CD4-positive, alpha-beta T cell treated with Interleukin-21 for 1 hour (primary cell): ENCODE measurements at regions not wholly inside any gene's neighbourhood (a gene's known extent, or its start where the extent isn't known, plus 50 kb on each side); places are given as distances from the start of the nearest gene placed in this dataset.

Source experiments
- DNase-seq: peaks from one replicate; pipeline ENCODE4 v3.0.0-alpha.2; 2020

GRCh38 chr2:41705634-41706033, 342.2 kb upstream of the PKDCC start:
- DNase-seq: no peak

- DNase-seq: no peak
Observed at GRCh38 chr2:41706286-41706685, 341.5 kb upstream of the PKDCC start.

- no peak for DNase-seq
Observed at GRCh38 chr2:41707790-41708451, 339.9 kb upstream of the PKDCC start.

- no peak for DNase-seq
Observed at GRCh38 chr2:41709702-41710599, 337.9 kb upstream of the PKDCC start.

GRCh38 chr2:41710944-41711343, 336.9 kb upstream of the PKDCC start:
- no peak for DNase-seq

- DNase-seq: no peak
Observed at GRCh38 chr2:41711736-41712135, 336.1 kb upstream of the PKDCC start.

GRCh38 chr2:41716497-41716896, 331.3 kb upstream of the PKDCC start:
- no peak for DNase-seq

- no peak for DNase-seq
Observed at GRCh38 chr2:41717839-41718238, 330.0 kb upstream of the PKDCC start.

- DNase-seq: no peak
Observed at GRCh38 chr2:41718705-41719104, 329.1 kb upstream of the PKDCC start.

GRCh38 chr2:41719756-41720155, 328.1 kb upstream of the PKDCC start:
- no peak for DNase-seq

GRCh38 chr2:41720331-41721251, 327.2 kb upstream of the PKDCC start:
- DNase-seq: no peak

GRCh38 chr2:41722668-41723369, 325.0 kb upstream of the PKDCC start:
- DNase-seq: no peak

GRCh38 chr2:41723526-41723925, 324.3 kb upstream of the PKDCC start:
- DNase-seq: no peak

- no peak for DNase-seq
Observed at GRCh38 chr2:41724465-41724864, 323.4 kb upstream of the PKDCC start.

- no peak for DNase-seq
Observed at GRCh38 chr2:41725901-41726300, 321.9 kb upstream of the PKDCC start.

- no peak for DNase-seq
Observed at GRCh38 chr2:41726364-41726763, 321.5 kb upstream of the PKDCC start.

- no peak for DNase-seq
Observed at GRCh38 chr2:41727152-41727551, 320.7 kb upstream of the PKDCC start.

- DNase-seq: no peak
Observed at GRCh38 chr2:41727711-41728110, 320.1 kb upstream of the PKDCC start.

GRCh38 chr2:41728788-41729338, 319.0 kb upstream of the PKDCC start:
- no peak for DNase-seq

GRCh38 chr2:41729800-41730364, 317.9 kb upstream of the PKDCC start:
- DNase-seq: no peak

- no peak for DNase-seq
Observed at GRCh38 chr2:41735006-41735405, 312.8 kb upstream of the PKDCC start.

GRCh38 chr2:41735476-41735875, 312.3 kb upstream of the PKDCC start:
- DNase-seq: no peak
